ENCODE measurements at regions not wholly inside any gene's neighbourhood (a gene's known extent, or its start where the extent isn't known, plus 50 kb on each side); places are given as distances from the start of the nearest gene placed in this dataset.
"Not testable (repeated sequence)": the region's sequence is repeated elsewhere in the genome, so short reads cannot be mapped to it uniquely, and the experiment has no call there.

DNA sequence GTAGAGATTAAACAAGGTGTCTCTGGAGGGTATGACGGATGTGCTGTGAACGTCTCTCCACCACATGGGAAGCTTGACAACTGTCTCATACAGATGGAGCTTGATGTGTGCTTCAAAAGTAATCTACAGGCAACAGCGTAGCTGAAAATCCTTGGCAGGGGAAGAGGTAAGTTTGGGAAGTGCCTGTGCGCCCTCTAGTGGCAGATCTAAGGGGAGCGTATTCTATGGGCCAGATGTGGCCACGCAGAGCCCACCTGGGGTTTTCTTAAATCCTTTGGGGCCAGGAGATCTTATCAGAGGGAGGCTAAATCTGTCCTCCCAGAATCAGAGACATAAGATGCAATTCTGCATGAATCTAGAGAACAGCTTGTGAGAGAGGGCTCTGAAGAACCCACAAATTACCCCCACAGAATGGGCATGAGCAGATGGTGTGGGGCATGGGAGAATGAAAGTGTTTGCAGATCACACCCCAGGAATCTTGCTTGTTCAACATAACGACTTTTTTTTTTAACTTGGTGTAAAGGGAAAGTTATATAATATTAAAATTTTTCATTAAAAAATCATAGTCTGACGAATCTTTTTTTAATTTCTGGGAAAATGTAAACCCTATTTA is 91.2 kb upstream of the MPP7 start:
- DNase-seq: peak; percentile 59

DNA sequence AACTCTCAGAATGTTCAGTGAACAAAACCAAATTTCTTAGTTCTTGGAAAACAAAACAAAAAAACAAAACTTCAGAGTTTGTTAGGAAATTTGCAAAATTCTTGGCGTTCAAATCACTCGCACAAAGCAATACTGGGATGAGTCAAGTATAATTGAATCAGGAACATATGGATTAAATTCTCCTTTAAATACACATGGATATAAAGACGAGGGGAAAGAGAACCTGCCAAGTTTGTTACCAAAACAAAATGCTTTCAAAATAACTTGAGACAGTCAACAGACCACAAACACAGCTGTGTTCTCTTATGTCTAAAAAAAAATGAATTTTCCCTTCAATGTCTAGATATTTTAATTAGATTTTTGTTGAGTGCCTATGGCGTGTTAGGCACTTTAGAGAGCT is 93.5 kb upstream of the MPP7 start:
- no peak for DNase-seq

DNA sequence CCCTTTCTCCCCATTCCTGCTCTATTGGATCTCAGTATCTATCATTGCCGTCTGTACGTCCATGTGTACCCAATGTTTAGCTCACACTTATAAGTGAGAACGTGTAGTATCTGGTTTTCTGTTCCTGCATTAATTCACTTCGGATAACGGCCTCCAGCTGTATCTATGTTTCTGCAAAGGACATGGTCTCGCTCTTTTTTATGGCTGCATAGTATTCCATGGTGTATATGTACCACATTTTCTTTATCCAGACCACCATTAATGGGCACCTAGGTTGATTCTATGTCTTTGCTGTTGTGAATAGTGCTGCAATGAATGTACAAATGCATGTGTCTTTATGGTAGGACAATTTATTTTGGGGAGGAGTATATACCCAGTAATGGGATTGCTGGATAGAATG is 94.4 kb upstream of the MPP7 start:
- no peak for DNase-seq

DNA sequence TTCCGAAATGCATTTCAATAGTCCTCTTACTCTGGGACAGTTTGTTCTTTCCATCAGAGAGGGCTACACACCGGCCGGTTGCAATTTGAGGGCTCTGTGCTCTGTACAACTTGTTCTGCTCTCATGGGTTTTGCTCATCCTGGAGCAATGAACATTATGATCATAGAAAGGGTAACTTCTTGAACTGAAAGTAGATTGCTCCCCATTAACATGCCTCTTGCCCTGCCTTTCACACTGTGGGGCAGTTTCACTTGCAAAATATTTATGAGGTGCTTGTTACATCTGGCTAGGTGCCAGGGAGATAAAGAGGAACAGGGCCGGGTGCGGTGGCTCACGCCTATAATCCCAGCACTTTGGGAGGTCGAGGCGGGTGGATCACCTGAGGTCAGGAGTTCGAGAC is 97.3 kb upstream of the MPP7 start:
- DNase-seq: no peak

DNA sequence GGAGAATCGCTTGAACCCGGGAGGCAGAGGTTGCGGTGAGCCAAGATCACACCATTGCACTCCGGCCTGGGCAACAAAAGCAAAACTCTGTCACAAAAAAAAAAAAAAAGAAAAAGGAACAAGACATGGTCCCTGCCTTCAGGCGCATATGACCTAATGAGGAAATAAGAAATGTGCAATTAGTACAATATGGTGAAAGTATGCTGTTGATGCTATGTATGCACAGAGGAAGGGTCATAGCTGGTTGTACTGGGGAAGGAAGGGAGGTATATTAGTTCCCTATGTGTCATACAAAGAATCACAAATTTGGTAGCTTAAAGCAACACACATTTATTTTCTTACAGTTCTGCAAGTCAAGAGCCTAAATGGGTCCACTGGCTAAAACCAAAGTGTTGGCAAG is 97.8 kb upstream of the MPP7 start:
- DNase-seq: no peak

DNA sequence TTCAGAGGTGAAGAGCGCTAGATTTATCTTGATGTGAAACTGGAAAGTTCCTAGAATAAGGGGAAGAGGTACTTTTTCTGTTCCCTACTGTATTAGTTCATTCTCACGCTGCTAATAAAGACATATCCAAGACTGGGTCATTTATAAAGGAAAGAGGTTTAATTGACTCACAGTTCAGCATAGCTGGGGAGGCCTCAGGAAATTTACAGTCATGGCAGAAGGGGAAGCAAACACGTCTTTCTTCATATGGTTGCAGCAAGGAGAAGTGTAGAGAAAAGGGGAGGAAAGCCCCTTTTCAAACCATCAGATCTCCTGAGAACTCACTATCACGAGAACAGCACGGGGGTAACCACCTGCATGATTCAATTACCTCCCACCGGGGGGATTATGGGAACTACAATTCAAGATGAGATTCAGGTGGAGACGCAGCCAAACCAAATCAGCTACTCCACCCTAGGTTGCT is 99.8 kb upstream of the MPP7 start:
- DNase-seq: not testable (repeated sequence)

DNA sequence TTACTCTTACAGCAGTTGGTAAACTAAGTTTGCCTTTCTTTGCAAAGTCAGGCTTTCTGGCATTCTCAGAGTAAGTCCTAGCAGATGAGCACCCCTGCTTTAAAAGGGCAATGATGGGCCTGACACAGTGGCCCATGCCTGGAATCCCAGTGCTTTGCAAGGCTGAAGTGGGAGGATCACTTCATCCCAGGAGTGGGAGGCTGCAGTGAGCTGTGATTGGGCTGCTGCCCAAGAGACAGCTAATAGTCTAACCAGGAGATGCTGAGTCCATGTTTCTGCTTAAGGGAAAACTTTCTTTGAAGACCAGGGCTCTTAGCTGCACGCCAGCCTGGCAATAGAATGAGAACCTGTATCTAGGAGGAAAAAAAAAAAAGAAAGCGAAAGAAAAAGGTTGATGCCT is 100.2 kb upstream of the MPP7 start:
- DNase-seq: no peak

DNA sequence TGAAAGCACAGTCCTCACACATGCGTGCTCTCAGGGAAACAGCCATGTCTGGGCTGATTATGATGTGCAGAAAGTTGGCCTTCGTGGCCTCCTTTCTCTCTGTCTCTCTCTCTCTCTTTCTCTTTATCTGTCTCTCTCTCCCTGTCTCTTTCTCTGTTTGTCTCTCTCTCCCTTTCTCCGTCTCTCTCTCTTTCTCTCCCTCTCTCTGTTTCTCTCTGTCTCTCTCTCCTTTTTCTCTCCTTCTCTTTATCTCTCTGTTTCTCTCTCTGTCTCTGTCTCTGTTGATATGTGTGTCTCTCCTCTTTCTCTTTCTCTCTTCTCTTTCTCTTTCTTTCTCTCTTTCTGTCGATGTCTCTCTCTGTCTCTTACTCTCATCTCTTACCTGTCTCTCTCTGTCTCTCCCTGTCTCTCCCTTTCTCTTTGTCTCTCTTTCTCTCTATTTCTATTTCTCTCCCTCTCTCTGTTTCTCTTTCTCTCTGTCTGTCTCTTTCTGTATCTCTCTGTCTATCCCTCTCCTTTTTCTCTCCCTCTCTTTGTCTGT is 105.4 kb upstream of the MPP7 start:
- DNase-seq: no peak

DNA sequence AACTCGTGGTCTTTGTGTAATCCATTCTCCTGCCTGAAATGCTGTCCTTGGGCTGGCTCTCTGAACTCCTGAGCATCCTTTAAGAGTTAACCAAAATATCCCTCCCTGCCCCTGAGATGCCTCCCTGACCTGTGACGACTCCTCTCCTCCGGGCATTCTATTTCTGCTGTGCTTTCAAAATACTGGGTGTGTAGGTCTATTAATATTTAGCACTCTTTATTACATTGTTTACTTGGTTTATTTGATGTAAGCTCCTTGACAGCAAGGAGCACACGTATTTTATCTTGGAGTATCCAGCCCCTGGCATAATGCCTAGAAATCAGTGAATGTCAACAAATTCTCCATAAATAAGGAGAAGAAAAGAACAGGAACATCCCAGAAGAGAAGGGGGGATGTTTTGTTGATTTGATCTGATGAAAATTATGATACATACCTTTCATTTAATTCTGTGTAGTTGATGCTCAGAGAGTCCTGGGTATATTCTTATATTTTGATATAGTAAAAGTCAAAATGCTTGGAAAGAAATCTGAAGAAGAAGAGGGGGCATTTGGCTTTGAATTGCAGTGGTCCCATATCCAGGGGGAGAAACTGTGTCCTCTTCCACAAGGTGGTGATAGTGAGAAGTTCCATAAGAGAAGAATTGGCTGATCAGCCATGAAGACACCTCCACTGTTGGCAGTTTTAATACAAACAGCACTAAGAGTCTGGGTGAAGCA is 107.7 kb upstream of the MPP7 start:
- no peak for DNase-seq

DNA sequence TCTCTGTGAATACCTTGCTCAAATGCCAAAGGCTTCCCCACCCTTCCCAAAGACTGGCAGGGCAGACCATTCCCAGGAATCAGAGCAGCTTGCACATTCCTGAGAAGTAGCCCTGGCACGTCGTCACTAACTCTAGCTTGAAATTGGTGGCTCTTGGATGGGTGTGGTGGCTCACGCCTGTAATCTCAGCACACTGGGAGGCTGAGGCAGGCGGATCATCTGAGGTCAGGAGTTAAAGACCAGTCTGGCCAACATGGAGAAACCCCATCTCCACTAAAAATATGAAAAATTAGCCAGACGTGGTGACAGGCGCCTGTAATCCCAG is 108.2 kb upstream of the MPP7 start:
- DNase-seq: no peak

DNA sequence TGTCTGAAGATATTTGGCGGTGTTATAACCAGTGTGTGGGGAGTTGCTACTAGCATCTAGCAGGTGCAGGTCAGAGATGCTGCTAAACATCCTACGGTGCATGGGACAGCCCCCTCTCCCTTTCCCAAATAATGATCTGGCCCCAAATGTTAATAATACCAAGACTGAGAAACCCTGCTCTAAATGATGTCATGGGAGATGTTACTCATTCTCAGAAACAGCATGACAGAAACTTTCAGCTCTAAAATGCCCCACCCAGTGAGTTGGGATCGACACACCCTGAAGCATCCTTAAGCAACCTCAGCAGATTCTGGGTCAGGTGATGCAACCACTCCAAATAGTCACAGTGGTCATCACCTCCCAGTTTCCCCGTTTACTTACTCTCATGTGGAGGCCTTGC is 108.8 kb upstream of the MPP7 start:
- no peak for DNase-seq

DNA sequence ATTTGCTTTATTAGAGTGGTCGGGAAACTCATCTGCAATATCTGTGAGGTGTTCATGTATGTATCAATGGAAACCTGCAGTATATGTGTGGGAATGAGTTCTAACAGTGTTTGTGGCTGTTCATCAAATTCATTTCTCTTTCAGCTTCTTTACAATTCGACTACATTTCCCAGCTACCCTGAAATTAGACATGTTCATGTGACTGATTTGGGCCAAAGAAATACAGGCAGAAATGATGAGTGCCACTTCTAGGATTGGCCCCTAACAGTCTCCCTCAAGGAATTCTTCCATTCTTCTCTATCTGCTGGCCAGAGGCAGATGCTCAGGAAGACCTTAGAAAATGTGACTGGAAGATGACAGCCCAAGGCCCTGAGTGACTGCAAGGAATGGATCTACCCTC is 114.8 kb upstream of the WAC start:
- no peak for DNase-seq

DNA sequence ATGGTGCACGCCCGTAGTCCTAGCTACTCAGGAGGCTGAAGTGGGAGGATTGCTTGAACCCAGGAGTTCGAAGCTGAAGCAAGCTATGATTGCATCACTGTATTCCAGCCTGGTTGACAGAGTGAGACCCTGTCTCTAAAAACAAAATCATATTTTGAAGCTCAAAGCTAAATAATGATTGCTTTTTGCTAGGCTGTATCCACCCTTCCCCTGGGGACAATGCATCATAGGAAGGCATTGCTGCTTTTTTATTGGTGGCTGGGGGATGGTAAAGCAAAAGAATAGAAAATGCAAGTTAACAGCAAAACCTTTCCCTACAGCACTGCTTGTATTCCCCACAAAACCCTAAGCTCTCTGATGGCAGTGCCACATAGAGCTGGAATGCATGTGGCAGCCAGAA is 107.5 kb upstream of the WAC start:
- DNase-seq: no peak

DNA sequence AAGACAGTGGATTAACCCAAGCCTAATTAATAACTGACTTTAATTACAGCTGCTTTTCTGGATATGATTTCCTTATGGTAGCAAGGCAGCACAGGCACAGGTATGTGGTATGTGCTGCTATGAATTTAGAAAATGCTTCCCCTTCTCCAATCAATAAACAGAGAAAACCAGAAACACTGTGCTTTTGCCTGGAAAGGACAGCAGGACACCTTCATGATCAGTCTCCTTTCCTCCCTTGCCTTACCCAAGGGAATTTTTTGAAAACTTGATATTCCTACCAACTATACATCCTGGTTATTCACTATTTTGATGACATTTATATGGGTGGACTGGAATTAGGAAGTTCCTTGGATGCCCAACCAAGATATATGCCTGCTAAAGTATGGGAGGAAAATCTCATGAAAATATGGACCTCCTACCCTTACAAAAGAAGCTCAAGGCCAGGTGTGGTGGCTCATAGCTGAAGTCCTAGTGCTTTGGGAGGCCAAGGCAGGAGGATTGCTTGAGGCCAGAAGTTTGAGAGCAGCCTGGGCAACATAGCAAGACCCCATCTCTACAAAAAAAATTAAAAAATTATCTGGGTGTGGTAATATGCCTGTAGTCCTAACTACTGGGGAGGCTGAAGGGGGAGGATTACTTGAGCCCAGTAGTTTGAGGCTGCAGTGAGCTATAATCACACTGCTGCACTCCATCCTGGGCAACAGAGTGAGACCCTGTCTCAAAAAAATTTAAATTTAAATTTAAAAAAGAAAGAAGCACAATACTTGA is 106.3 kb upstream of the WAC start:
- no peak for DNase-seq

DNA sequence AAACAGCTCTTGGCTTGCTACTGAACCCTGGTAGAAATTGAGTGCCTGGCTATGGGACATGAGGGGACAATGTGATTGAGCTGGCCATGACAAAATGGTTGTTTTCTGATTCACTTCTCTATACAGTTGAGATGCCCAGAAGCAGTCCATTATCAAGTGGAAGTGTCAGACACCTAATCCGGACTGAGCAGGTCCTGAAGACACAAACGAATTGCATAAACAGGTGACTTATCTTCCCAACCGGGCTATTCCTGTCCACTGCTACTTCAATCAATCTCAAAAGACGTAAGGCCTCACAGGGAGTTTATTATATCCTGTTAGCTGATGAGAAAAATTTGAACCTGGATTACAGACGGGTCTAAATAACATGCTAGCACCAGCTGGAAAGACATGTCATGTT is 105.5 kb upstream of the WAC start:
- no peak for DNase-seq

DNA sequence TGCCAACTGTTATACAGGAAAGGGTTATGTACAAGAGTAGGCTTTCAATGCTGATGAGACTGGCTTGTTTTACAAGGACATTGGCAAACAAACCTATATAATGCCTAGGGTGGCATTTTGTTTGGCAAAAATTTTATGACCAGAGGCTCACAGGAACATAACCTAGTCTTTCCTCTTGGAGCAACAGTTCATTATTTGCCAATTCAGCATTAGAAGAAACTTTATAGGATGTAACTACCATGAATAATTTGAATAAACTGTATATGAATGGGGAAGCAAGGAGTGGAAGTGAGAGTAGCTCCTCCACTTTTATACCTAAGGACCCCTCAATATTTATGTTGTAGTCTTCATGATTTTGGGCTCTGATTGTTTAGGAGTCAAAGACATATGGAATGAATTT is 103.9 kb upstream of the WAC start:
- DNase-seq: no peak

DNA sequence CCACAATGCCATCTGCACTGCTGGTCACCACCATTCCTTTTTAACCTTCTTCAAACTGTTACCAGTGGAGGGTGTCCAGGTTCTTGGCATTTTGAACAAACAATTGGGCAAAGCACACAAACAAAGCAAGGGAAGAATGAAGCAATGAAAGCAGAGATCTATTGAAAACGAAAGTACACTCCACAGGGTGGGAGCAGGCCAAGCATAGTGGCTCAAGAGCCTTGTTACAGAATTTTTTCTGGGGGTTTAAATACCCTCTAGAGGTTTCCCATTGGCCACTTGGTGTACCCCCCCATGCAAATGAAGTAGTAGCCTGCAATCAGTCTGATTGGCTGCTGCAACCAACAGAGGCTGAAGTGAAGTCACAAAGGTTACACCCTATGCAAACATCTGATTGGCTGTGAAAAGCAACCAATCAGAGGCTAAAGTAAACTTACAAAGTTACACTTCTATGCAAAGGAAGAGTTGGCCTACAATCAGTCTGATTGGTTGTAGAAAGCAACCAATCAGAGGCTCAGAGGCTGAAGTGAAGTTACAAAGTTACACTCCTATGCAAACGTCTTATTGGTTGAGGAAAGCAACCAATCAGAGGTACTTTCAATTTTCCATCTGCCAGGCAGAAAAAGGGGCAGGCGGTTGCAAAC is 103.2 kb upstream of the WAC start:
- no peak for DNase-seq

DNA sequence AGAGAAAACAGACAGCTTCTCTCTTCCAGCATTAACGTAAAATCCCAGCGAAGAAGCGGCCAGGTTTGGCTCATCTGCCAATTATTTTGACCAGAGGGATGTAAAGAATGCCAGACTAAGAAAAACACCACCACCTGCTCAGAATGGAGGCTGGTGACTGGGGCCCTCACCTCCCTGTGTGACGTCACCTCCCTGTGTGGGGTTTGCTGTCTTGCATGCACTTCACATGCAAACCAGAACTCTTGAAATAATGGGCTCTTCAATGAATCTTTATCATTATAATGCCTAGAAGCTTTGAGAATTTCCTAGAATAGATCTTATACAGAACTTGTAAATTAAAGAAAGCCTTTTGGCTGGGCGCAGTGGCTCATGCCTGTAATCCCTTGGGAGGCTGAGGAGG is 101.8 kb upstream of the WAC start:
- DNase-seq: no peak

DNA sequence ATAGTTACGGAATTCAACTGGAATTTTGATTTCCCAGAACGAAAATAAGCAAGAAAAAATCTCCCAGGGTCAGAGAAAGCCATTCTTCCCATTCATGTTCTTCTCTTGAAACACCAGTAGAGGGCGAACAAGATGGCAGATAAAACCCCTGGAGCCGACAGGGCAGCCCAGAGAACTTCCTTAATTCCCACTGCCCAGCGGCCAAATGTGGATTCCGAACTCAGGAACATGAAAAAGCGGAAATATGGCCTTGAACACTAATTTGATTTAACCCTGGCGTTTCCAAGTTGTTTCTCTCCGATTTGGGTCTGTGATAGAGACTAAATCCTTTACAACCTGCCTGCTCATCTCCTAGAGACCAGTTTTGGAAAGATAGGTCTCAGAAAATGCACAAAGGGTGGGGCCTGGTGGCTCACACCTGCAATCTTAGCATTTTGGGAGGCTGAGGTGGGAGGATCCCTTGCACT is 100.7 kb upstream of the WAC start:
- DNase-seq: no peak

DNA sequence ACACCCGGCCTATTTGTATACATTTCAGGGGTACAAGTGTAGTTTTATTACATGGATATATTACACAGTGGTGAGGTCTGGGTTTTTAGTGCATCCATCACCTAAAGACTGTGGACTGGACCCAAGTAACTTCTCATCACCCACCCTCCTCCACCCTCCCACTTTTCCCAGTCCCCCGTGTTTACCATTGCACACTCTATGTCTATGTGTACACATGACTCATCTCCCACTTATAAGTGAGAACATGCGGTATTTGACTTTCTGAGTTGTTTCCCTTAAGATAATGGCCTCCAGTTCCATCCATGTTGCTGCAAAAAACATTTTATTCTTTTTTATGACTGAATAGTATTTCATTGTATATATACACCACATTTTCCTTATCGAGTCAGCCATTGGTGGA is 98.9 kb upstream of the WAC start:
- no peak for DNase-seq

DNA sequence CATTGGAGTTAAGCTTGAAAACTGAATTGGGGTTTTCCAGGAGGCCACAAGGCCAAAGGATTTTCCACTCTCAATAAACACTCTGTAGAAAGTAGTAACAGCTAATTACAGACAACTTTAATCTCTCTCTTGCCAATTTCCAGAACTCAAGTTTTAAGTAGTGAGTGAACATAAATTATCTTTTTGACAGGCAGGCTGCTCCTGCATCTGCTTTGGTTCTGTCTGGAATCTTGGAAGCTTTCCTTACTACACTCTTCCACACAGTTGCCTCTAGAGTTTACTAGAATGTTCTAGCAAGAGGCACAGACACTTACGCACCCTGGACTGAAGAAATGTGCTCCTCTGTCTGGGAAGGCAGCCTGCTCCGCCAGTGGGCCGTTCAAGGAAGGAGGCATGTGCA is 90.5 kb upstream of the WAC start:
- DNase-seq: no peak

DNA sequence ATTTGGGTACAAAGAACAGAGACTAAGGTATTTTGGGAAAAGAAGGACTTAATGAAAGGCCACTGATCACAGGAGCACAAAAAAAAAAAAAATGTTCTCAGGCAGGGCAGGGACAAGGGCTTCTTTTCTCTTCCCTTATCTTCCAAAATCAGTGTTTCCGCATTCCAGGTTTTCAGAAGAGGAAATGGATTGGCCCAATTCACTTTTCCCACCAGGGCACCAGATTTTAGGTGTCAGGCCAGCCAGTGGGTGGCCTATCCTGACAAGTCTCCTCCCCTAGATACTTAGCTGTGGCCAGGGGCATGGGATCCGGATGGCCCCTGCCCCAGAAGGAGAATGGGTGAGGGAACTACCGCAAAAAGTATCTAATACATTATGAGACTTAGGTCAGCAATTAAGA is 88.9 kb upstream of the WAC start:
- no peak for DNase-seq

DNA sequence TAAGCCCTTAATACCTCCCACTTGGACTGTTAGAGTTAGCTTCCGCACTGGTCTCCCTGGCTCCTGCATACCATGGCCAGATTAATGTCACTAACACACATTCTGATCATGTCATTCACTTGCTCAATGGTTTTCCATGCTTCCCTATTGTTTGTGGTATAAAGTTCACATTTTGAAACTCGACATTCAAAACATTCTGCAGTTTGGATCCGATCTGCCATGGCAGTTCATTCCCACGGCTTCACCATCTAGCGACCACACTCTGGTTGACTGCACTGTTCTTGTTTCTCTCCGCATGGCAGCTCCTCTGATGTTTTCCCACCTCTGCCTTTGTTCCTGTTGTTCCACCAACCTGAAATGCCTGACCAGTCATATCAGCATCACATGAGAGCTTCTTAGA is 87.4 kb upstream of the WAC start:
- DNase-seq: no peak

DNA sequence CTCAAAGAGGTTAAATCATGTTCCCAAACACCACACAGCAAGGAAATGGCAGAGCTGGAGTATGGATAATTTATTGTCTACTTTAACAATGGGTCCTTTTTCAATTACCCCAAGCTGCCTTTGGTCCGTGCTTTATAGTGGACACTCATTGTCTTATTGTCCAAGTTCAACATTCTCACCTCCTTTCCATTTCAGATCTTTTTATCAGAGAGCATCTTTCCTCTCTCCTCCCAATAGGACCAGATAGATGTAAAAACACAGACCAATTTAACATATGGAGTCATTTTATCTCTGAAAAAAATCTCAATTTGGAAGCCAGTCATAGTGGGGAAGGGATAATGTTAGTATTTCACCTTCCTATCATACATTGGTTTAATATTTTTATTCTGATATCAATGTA is 83.5 kb upstream of the WAC start:
- no peak for DNase-seq
